SK-N-SH treated with all-trans-retinoic acid at 6 μM for 48 hours (cell line): ENCODE measurements at regions not wholly inside any gene's neighbourhood (a gene's known extent, or its start where the extent isn't known, plus 50 kb on each side); places are given as distances from the start of the nearest gene placed in this dataset.

Experiments
- ATAC-seq: fragments of 200-7000 bp; cut with Tn5 transposase; 3 replicates; pipeline ENCODE4 v1.9.1; 2020; ENCODE audit warnings: mild to moderate bottlenecking, moderate library complexity
- ARNTL ChIP-seq: fragments of 450-650 bp; formaldehyde crosslinking; IDR thresholded peaks from 2 replicates; pipeline ENCODE4 v1.5.0; 2020; ENCODE audit warnings: low read depth, mild to moderate bottlenecking, moderate library complexity, borderline replicate concordance
- BACH2 ChIP-seq: fragments of 250-450 bp; sonication (Bioruptor Pico); IDR thresholded peaks from 2 replicates; pipeline ENCODE4 v1.9.0; 2021; ENCODE audit warnings: mild to moderate bottlenecking, borderline replicate concordance
- CSRNP3 ChIP-seq: fragments of 250-450 bp; sonication (Bioruptor Pico); IDR thresholded peaks from 2 replicates; pipeline ENCODE4 v1.5.1; 2021; ENCODE audit warnings: mild to moderate bottlenecking, moderate library complexity
- ESRRG ChIP-seq: fragments of 250-450 bp; sonication (Bioruptor Pico); IDR thresholded peaks from 2 replicates; pipeline ENCODE4 v1.6.1; 2021; ENCODE audit warnings: mild to moderate bottlenecking
- GLIS3 ChIP-seq: fragments of 250-450 bp; sonication (Bioruptor Pico); IDR thresholded peaks from 2 replicates; pipeline ENCODE4 v1.5.0; 2020; ENCODE audit warnings: mild to moderate bottlenecking, moderate library complexity
- ISL1 ChIP-seq: fragments of 250-450 bp; sonication (Bioruptor Pico); IDR thresholded peaks from 2 replicates; pipeline ENCODE4 v2.1.2; 2022; ENCODE audit warnings: mild to moderate bottlenecking, moderate library complexity
- OSR1 ChIP-seq: fragments of 250-450 bp; sonication (Bioruptor Pico); IDR thresholded peaks from 2 replicates; pipeline ENCODE4 v1.8.0; 2022; ENCODE audit warnings: moderate library complexity, mild to moderate bottlenecking, inconsistent platforms
- PPARA ChIP-seq: fragments of 250-450 bp; sonication (Bioruptor Pico); IDR thresholded peaks from 2 replicates; pipeline ENCODE4 v1.5.0; 2020; ENCODE audit warnings: mild to moderate bottlenecking, borderline replicate concordance
- RARB ChIP-seq: fragments of 250-450 bp; sonication (Bioruptor Pico); IDR thresholded peaks from 2 replicates; pipeline ENCODE4 v1.8.0; 2021; ENCODE audit warnings: mild to moderate bottlenecking, moderate library complexity
- TCF4 ChIP-seq: fragments of 250-450 bp; sonication (Bioruptor Pico); IDR thresholded peaks from 2 replicates; pipeline ENCODE4 v1.8.0; 2021; ENCODE audit warnings: mild to moderate bottlenecking, moderate library complexity, borderline replicate concordance
- TOX ChIP-seq: fragments of 250-450 bp; sonication (Bioruptor Pico); IDR thresholded peaks from 2 replicates; pipeline ENCODE4 v1.8.0; 2021; ENCODE audit warnings: mild to moderate bottlenecking, moderate library complexity, borderline replicate concordance
- TSHZ2 ChIP-seq: fragments of 250-450 bp; sonication (Bioruptor Pico); IDR thresholded peaks from 2 replicates; pipeline ENCODE4 v1.5.0; 2020; ENCODE audit warnings: mild to moderate bottlenecking, moderate library complexity
- ZFP3 ChIP-seq: fragments of 250-450 bp; sonication (Bioruptor Pico); IDR thresholded peaks from 2 replicates; pipeline ENCODE4 v1.5.0; 2020; ENCODE audit warnings: mild to moderate bottlenecking, moderate library complexity
- ZFP30 ChIP-seq: fragments of 450-650 bp; formaldehyde crosslinking; IDR thresholded peaks from 2 replicates; pipeline ENCODE4 v1.5.0; 2022; ENCODE audit warnings: mild to moderate bottlenecking, moderate library complexity
- ZNF565 ChIP-seq: fragments of 450-650 bp; formaldehyde crosslinking; conservative IDR thresholded peaks from 2 replicates; pipeline ENCODE4 v1.5.0; 2020; ENCODE audit warnings: low read depth, mild to moderate bottlenecking, moderate library complexity
- ZNF8 ChIP-seq: fragments of 450-650 bp; formaldehyde crosslinking; IDR thresholded peaks from 2 replicates; pipeline ENCODE4 v1.5.0; 2020; ENCODE audit warnings: mild to moderate bottlenecking, moderate library complexity
- TF ChIP-seq, protein P1 (sequence below): fragments of 250-450 bp; sonication (Bioruptor Pico); IDR thresholded peaks from 2 replicates; pipeline ENCODE4 v1.8.0; 2020; ENCODE audit warnings: mild to moderate bottlenecking, moderate library complexity, borderline replicate concordance
- TF ChIP-seq, protein P2 (sequence below): fragments of 250-450 bp; sonication (Bioruptor Pico); IDR thresholded peaks from 2 replicates; pipeline ENCODE4 v1.5.1; 2020; ENCODE audit warnings: low read depth, mild to moderate bottlenecking, moderate library complexity

DNA sequence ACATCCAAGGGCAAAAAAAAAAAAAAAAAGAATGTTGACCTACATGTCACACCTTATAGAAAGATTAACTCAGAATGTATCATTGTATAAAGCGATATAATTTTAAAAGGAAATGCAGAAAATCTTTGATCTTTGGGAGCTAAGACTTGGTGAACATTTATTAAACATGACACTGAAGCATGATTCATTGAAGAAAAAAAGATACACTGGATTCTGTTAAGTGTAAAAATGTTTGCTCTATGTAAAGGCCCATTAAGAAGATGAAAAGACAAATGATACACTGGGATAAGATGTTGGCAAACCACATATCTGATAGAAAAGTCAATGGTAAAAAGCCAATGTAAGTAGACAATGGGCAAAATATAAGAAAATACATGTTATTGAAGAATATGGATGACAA is 1131.0 kb downstream of the AACS start:
- peak; percentile 23; the same call in 1 of the 3 replicates for ATAC-seq
- TF ChIP-seq ARNTL (no peak), ZFP3 (CRISPR knock-in tag) (no peak), TCF4 (CRISPR knock-in tag) (no peak)
- TF ChIP-seq, protein P1, sequence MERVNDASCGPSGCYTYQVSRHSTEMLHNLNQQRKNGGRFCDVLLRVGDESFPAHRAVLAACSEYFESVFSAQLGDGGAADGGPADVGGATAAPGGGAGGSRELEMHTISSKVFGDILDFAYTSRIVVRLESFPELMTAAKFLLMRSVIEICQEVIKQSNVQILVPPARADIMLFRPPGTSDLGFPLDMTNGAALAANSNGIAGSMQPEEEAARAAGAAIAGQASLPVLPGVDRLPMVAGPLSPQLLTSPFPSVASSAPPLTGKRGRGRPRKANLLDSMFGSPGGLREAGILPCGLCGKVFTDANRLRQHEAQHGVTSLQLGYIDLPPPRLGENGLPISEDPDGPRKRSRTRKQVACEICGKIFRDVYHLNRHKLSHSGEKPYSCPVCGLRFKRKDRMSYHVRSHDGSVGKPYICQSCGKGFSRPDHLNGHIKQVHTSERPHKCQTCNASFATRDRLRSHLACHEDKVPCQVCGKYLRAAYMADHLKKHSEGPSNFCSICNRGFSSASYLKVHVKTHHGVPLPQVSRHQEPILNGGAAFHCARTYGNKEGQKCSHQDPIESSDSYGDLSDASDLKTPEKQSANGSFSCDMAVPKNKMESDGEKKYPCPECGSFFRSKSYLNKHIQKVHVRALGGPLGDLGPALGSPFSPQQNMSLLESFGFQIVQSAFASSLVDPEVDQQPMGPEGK (CRISPR knock-in tag) = no peak

DNA sequence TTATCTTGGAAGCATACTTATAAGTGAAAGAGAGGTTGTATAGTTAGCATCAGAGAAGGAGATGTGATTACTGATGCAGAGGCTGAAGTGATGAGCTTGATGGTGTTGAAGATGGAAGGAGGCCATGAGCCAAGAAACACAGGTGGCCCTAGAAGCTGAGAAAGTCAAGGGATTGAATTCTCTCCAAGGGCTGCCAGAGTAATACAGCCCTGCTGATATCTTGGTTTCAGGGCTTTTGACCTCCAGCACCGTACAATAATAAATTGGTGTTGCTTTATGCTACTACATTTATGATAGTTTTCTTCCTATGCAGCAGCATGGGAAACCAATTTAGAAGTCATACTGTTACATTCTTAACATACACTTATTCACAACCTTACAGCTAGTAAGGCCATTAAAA is 1133.3 kb downstream of the AACS start:
- TF ChIP-seq ZFP30 (CRISPR knock-in tag) = no peak
- no peak for TF ChIP-seq ZNF565 (CRISPR knock-in tag)
- no peak for TF ChIP-seq TCF4 (CRISPR knock-in tag)
- TF ChIP-seq ARNTL = no peak
- TF ChIP-seq PPARA (CRISPR knock-in tag) = no peak
- no peak for TF ChIP-seq ZNF8
- no peak for TF ChIP-seq CSRNP3 (CRISPR knock-in tag)
- TF ChIP-seq, all 23 proteins: peak for 0
- no peak; the same call in 2 of the 3 replicates for ATAC-seq

DNA sequence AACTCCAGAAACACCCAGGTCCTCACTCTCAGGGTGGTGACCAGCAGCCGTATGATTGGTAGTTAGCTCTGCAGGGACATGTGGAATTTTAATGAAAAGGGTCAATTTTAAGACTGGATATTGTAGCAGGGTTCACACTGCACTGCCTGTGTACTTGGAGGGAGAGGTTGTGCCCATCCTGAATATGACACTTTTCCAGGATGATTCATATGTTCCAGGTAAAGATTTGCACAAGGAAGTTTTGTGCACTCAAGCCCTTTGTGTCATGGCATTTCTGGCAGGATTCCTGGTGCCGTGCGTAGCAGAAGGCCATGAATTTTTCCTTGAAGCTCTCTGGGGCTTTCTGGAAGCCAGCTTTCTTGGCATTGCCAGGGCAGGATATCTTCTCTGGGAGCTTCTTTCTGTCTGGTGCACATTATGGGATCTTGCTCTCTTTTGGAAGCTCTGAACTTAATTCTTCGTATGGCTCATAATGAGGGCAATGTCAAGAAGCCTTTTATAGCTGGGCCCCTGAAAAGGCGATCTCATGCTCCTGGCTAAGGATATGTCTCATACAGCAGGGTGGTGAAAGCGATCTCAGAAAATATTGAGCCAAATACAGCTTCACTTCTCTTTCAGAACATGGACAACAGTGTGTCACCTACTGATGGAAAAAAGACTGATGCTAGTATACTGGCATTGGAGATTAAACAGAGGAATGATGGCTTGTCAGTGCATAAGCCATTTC is 1133.9 kb downstream of the AACS start:
- TF ChIP-seq GLIS3 (CRISPR knock-in tag) (no peak), ARNTL (no peak), ZNF565 (CRISPR knock-in tag) (no peak), ZFP3 (CRISPR knock-in tag) (no peak), RARB (CRISPR knock-in tag) (no peak), BACH2 (no peak), TOX (CRISPR knock-in tag) (no peak), ZFP30 (CRISPR knock-in tag) (no peak), OSR1 (no peak)
- TF ChIP-seq, protein P2, sequence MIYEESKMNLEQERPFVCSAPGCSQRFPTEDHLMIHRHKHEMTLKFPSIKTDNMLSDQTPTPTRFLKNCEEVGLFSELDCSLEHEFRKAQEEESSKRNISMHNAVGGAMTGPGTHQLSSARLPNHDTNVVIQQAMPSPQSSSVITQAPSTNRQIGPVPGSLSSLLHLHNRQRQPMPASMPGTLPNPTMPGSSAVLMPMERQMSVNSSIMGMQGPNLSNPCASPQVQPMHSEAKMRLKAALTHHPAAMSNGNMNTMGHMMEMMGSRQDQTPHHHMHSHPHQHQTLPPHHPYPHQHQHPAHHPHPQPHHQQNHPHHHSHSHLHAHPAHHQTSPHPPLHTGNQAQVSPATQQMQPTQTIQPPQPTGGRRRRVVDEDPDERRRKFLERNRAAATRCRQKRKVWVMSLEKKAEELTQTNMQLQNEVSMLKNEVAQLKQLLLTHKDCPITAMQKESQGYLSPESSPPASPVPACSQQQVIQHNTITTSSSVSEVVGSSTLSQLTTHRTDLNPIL (CRISPR knock-in tag) = no peak

DNA sequence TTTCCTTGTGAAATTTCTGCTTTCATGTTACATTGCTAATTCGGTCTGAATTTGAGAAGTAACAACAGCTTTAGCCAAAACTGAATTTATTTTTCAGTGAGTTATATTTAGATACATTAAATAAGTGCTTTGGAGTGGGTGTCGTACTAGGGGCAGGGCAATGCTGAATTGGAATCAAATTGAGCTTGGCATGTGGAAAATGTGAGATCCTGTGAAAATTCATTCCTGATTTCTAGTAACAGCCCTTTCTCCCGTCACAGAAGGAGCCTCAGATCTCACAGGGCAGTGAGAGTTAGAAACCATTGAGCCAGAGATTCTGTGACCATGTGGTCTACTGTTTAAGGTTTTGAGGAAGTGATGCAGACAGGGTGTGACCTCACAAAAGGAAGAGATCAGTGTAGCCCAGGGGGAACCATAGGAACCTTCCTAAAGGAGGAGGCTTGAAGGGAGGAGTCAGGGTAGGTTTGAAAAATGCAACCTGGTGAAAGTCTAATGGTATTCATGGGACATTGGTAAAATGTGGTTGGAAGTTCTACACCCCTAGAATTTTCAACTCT is 1136.8 kb downstream of the AACS start:
- ATAC-seq = peak; percentile 57; the same call in 2 of the 3 replicates
- TF ChIP-seq ESRRG (CRISPR knock-in tag) (no peak), ISL1 (no peak), BACH2 (no peak), ZFP30 (CRISPR knock-in tag) (no peak), TSHZ2 (CRISPR knock-in tag) (no peak), ZNF8 (no peak), TCF4 (CRISPR knock-in tag) (no peak)
- TF ChIP-seq, protein P2 (CRISPR knock-in tag) = no peak

More for the DNA sequence above, 1133.9 kb downstream of the AACS start:
- peak; percentile 63 for ATAC-seq
